ENCODE measurements at regions not wholly inside any gene's neighbourhood (a gene's known extent, or its start where the extent isn't known, plus 50 kb on each side); places are given as distances from the start of the nearest gene placed in this dataset.
"Not testable (repeated sequence)": the region's sequence is repeated elsewhere in the genome, so short reads cannot be mapped to it uniquely, and the experiment has no call there.

DNA sequence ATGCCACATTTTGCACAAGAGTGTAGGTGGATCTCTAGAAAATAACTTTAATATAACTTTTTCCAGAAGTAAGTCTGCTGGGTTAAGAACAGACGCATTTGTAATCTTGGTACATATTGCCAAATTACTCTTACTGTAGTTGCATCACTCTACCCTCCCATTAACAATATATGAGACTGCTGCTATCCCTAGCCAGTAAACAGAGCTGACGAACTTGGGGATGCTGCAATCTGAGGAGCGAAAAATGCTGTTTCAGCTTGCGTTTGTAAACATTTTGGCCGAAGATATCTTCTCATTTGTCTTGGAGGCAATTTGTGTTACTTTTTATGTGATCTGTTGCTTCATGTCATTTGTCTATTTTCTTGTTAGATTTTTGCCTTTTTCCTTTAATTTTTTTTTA is 1482.8 kb downstream of the OLFM4 start:
- no peak for DNase-seq
- no peak overlapping the region for H3K27ac ChIP-seq
- TF ChIP-seq, protein P1, sequence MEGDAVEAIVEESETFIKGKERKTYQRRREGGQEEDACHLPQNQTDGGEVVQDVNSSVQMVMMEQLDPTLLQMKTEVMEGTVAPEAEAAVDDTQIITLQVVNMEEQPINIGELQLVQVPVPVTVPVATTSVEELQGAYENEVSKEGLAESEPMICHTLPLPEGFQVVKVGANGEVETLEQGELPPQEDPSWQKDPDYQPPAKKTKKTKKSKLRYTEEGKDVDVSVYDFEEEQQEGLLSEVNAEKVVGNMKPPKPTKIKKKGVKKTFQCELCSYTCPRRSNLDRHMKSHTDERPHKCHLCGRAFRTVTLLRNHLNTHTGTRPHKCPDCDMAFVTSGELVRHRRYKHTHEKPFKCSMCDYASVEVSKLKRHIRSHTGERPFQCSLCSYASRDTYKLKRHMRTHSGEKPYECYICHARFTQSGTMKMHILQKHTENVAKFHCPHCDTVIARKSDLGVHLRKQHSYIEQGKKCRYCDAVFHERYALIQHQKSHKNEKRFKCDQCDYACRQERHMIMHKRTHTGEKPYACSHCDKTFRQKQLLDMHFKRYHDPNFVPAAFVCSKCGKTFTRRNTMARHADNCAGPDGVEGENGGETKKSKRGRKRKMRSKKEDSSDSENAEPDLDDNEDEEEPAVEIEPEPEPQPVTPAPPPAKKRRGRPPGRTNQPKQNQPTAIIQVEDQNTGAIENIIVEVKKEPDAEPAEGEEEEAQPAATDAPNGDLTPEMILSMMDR (IDR thresholded peaks at IDR 0.05 in 8 of 11, conservative IDR thresholded peaks at IDR 0.05 in 3 of 11) = no peak
- no peak for TF ChIP-seq POLR2A (IDR thresholded peaks at IDR 0.05)
- no peak for TF ChIP-seq POLR2AphosphoS5 (IDR thresholded peaks at IDR 0.05)
- no peaks in the 10 kb centered on the region for H3K27me3 ChIP-seq (replicated peaks in 1 of 7)
- H3K9me3 ChIP-seq = peaks cover 0 to 4% (median 0%) of the 10 kb centered on the region in 8 donors
- no peaks in the 10 kb centered on the region for H3K4me1 ChIP-seq
- 75 to 83% (median 79%) methylated on average over 5 of the region's 5 CpGs for WGBS, 5 donors
- intact Hi-C loops (cut with DNase I; ENCODE audit: low total_unique reads) = no loop called here
- no peaks in the 10 kb centered on the region for H3K36me3 ChIP-seq
- no peak overlapping the region for H3K4me3 ChIP-seq

DNA sequence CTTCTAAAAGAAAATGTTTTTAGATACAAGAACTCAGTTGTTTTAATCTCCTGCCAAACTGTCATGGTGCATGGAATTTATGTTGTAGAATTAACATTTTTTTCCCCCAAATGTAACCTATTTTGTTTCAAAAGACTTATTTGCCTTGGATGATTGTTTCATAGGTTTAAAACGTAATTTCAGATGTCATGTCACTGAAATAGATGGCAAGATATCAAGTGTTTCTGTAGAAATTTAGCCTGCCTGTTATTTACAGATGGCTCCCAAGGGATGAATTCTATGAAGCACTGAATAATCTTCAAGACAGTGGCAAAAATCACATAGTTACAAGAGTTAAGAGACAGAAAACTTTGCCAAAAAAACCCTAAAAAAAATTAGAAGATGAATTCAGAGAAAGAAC is 1484.6 kb downstream of the OLFM4 start:
- H3K27me3 ChIP-seq (replicated peaks in 1 of 7) = no peaks in the 10 kb centered on the region
- intact Hi-C loops (cut with DNase I; ENCODE audit: low total_unique reads) = no loop called here
- peaks cover 0 to 4% (median 0%) of the 10 kb centered on the region in 8 donors for H3K9me3 ChIP-seq
- no peak overlapping the region for H3K4me3 ChIP-seq
- TF ChIP-seq, protein P1 (IDR thresholded peaks at IDR 0.05 in 8 of 11, conservative IDR thresholded peaks at IDR 0.05 in 3 of 11) = no peak
- TF ChIP-seq POLR2A (IDR thresholded peaks at IDR 0.05) = no peak
- no peak for TF ChIP-seq POLR2AphosphoS5 (IDR thresholded peaks at IDR 0.05)
- H3K27ac ChIP-seq = no peak overlapping the region
- DNase-seq = no peak
- WGBS, 5 donors = 24 to 46% (median 36%) methylated on average over 1 of the region's 1 CpG
- H3K4me1 ChIP-seq = no peaks in the 10 kb centered on the region
- H3K36me3 ChIP-seq = no peaks in the 10 kb centered on the region

DNA sequence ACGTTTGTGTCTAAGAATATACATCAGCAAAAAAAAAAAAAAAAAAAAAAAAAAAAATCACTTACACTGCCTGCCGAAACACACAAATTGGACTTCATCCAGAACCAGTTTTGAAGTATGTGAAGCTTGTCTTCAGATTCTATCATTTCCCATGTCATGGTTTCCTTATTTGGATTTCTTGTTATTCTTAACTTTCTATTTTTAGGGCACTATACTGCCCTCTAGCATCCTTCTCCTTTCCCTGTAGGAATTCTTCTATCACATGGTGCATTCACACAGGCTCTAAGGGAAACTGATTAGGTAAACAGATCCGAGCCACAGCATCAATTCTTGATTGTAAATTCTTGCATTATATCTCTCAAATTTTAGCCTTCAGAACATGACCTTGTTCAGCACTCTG is 1507.5 kb downstream of the OLFM4 start:
- intact Hi-C loops (cut with DNase I; ENCODE audit: low total_unique reads) = no loop called here
- 39 to 65% (median 48%) methylated on average over 3 of the region's 3 CpGs for WGBS, 5 donors
- Histone ChIP-seq H3K4me1 (no peaks in the 10 kb centered on the region), H3K9me3 (no peaks in the 10 kb centered on the region), H3K27me3 (replicated peaks in 1 of 7) (no peaks in the 10 kb centered on the region), H3K27ac (no peak overlapping the region), H3K36me3 (no peaks in the 10 kb centered on the region), H3K4me3 (no peak overlapping the region)
- no peak for DNase-seq
- TF ChIP-seq, protein P1 (IDR thresholded peaks at IDR 0.05 in 8 of 11, conservative IDR thresholded peaks at IDR 0.05 in 3 of 11) = no peak
- TF ChIP-seq POLR2AphosphoS5 (IDR thresholded peaks at IDR 0.05) (no peak), POLR2A (IDR thresholded peaks at IDR 0.05) (no peak)

DNA sequence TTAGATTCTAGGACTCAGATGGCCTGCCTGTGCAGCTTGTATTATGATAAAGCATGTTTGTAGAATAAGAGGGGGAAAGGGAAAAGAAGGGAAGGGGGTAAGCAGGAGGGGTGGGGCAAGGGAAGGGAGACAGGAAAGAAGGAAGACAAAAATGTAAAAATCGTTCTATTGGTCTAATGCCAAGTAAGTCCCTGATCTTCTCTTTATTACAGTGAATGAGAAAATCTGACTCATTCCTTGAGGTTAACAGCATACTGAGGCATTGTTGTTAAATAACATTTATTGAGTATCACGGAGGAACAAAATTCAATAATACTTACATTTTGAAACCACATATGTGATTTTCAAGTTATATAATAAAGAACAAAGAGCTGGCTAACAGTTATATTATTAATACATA is 1534.7 kb downstream of the OLFM4 start:
- intact Hi-C loops (cut with DNase I; ENCODE audit: low total_unique reads) = no loop called here
- peaks cover 0 to 15% (median 4%) of the 10 kb centered on the region in 8 donors for H3K9me3 ChIP-seq
- H3K27ac ChIP-seq = no peak overlapping the region
- no peak for DNase-seq
- WGBS, 5 donors = 61 to 71% (median 64%) methylated on average over 2 of the region's 2 CpGs
- TF ChIP-seq, protein P1 (IDR thresholded peaks at IDR 0.05 in 8 of 11, conservative IDR thresholded peaks at IDR 0.05 in 3 of 11) = no peak
- TF ChIP-seq POLR2AphosphoS5 (IDR thresholded peaks at IDR 0.05) (no peak), POLR2A (IDR thresholded peaks at IDR 0.05) (no peak)
- H3K27me3 ChIP-seq (replicated peaks in 1 of 7) = no peaks in the 10 kb centered on the region
- H3K36me3 ChIP-seq = no peaks in the 10 kb centered on the region
- H3K4me1 ChIP-seq = no peaks in the 10 kb centered on the region
- no peak overlapping the region for H3K4me3 ChIP-seq

DNA sequence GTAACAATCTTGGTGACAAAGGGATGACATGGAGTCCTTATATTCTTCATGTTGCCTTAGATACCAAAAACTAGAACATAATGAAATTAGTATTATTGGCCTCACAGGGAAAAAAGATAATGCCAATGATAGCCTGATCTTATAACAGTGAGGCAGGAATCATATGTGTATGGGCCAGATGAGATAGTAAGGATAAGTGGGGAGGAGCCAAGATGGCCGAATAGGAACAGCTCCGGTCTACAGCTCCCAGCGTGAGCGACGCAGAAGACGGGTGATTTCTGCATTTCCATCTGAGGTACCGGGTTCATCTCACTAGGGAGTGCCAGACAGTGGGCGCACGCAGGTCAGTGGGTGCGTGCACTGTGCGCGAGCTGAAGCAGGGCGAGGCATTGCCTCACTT is 1543.4 kb downstream of the OLFM4 start:
- H3K27me3 ChIP-seq (replicated peaks in 1 of 7); intact Hi-C loops (cut with DNase I; ENCODE audit: low total_unique reads): not testable (repeated sequence)

More for the DNA sequence above, 1543.4 kb downstream of the OLFM4 start:
- whole genome bisulfite sequencing, 5 donors = 88 to 93% (median 90%) methylated on average over 13 of the region's 13 CpGs
- not testable (repeated sequence) for H3K36me3 ChIP-seq, H3K4me1 ChIP-seq, DNase-seq, H3K4me3 ChIP-seq, H3K27ac ChIP-seq
- peaks cover 0 to 11% (median 0%) of the 10 kb centered on the region in 8 donors for H3K9me3 ChIP-seq

Measured in spleen (tissue), 11 donors.